ENCODE measurements at regions not wholly inside any gene's neighbourhood (a gene's known extent, or its start where the extent isn't known, plus 50 kb on each side); places are given as distances from the start of the nearest gene placed in this dataset.

GRCh38 chr3:23076437-23076836 lies 126.7 kb upstream of the UBE2E2 start:
- no peak for TF ChIP-seq POLR2AphosphoS5 (IDR thresholded peaks at IDR 0.05; ENCODE audit: borderline replicate concordance, low read depth, low read length)
- TF ChIP-seq EZH2 (IDR thresholded peaks at IDR 0.05) = no peak

All from SK-N-MC (cell line).